Activated CD4-positive, alpha-beta T cell treated with anti-CD3 and anti-CD28 coated beads, Interleukin-2, amount 10 ng/mL, durations not matched to agents 24 days and 14 days (primary cell): ENCODE measurements at regions not wholly inside any gene's neighbourhood (a gene's known extent, or its start where the extent isn't known, plus 50 kb on each side); places are given as distances from the start of the nearest gene placed in this dataset.

ENCODE experiments used
- DNase-seq: peaks from one replicate; pipeline ENCODE4 v3.0.0; 2022
- H3K27ac Mint-ChIP-seq: one replicate; pipeline ENCODE4 v1.8.0; 2022; ENCODE audit warnings: mild to moderate bottlenecking, mixed read lengths
- H3K27me3 Mint-ChIP-seq: one replicate; pipeline ENCODE4 v1.8.0; 2022; ENCODE audit warnings: mixed read lengths
- H3K36me3 Mint-ChIP-seq: one replicate; pipeline ENCODE4 v1.8.0; 2022; ENCODE audit warnings: low read depth, mild to moderate bottlenecking, mixed read lengths
- H3K4me1 Mint-ChIP-seq: one replicate; pipeline ENCODE4 v1.8.0; 2021; ENCODE audit warnings: mixed read lengths
- H3K4me3 Mint-ChIP-seq: one replicate; pipeline ENCODE4 v1.8.0; 2022; ENCODE audit warnings: mild to moderate bottlenecking, moderate library complexity, mixed read lengths
- H3K9me3 Mint-ChIP-seq: one replicate; pipeline ENCODE4 v1.8.0; 2021; ENCODE audit warnings: mixed read lengths
- intact Hi-C: fragments of 100-400 bp; cut with micrococcal nuclease; formaldehyde crosslinking; loops from one replicate; pipeline ENCODE4 v1.15.1; 2023

- intact Hi-C loops = no loop called here
- DNase-seq = no peak
- peaks cover 5% of the 10 kb centered on the region for H3K9me3 Mint-ChIP-seq
- no peaks in the 10 kb centered on the region for H3K27me3 Mint-ChIP-seq
- no peaks in the 10 kb centered on the region for H3K36me3 Mint-ChIP-seq
- H3K27ac Mint-ChIP-seq = no peak overlapping the region
- H3K4me3 Mint-ChIP-seq = no peak overlapping the region
- H3K4me1 Mint-ChIP-seq = no peaks in the 10 kb centered on the region
These were observed 92.5 kb downstream of the MMUT start for GRCh38 chr6:49370518-49370917.

- Mint-ChIP-seq H3K36me3 (no peaks in the 10 kb centered on the region), H3K4me3 (no peak overlapping the region), H3K27ac (no peak overlapping the region), H3K4me1 (no peaks in the 10 kb centered on the region), H3K9me3 (peaks cover 5% of the 10 kb centered on the region), H3K27me3 (no peaks in the 10 kb centered on the region)
- intact Hi-C loops = no loop called here
- no peak for DNase-seq
These were observed 96.5 kb downstream of the MMUT start for GRCh38 chr6:49366539-49366938.

GRCh38 chr6:49348561-49348960 is 114.5 kb downstream of the MMUT start:
- Mint-ChIP-seq H3K27me3 (no peaks in the 10 kb centered on the region), H3K27ac (no peak overlapping the region), H3K36me3 (no peaks in the 10 kb centered on the region), H3K4me3 (no peak overlapping the region), H3K4me1 (no peaks in the 10 kb centered on the region), H3K9me3 (no peaks in the 10 kb centered on the region)
- intact Hi-C loops = no loop called here
- no peak for DNase-seq

- no peak overlapping the region for H3K27ac Mint-ChIP-seq
These were observed 120.6 kb downstream of the MMUT start for GRCh38 chr6:49342410-49342809.

GRCh38 chr6:49341869-49342268 is 121.2 kb downstream of the MMUT start:
- no peaks in the 10 kb centered on the region for H3K36me3 Mint-ChIP-seq
- no peaks in the 10 kb centered on the region for H3K9me3 Mint-ChIP-seq
- no peak overlapping the region for H3K27ac Mint-ChIP-seq
- no peak overlapping the region for H3K4me3 Mint-ChIP-seq
- intact Hi-C loops = no loop called here
- H3K27me3 Mint-ChIP-seq = no peaks in the 10 kb centered on the region
- no peaks in the 10 kb centered on the region for H3K4me1 Mint-ChIP-seq
- DNase-seq = no peak

More at GRCh38 chr6:49342410-49342809, 120.6 kb downstream of the MMUT start:
- Mint-ChIP-seq H3K4me1 (no peaks in the 10 kb centered on the region), H3K9me3 (no peaks in the 10 kb centered on the region), H3K36me3 (no peaks in the 10 kb centered on the region), H3K4me3 (no peak overlapping the region), H3K27me3 (no peaks in the 10 kb centered on the region)
- intact Hi-C loops = no loop called here
- DNase-seq = no peak

DNA sequence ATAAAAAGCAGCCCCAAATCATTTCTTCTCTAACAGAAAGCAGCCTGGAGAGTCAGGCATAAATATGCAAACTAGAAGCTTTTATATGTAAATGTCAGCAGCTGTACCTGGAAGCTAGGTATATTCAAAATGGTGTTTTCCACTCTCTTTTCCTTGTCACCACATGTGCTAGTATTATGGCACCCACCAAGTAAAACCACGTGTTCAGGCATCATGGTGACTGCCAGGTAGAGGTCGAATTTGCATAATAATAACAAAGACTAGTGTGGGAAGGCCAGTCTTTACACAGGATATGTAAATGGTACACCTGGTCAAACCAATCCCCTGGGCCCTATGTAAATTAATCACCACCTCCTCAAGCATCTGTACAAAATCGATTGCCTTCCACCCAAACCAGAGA is 124.0 kb downstream of the MMUT start:
- Mint-ChIP-seq H3K4me1 (no peaks in the 10 kb centered on the region), H3K9me3 (no peaks in the 10 kb centered on the region), H3K4me3 (no peak overlapping the region), H3K27me3 (no peaks in the 10 kb centered on the region), H3K27ac (no peak overlapping the region), H3K36me3 (no peaks in the 10 kb centered on the region)
- intact Hi-C loops = no loop called here
- no peak for DNase-seq

- Mint-ChIP-seq H3K27ac (no peak overlapping the region), H3K4me3 (no peak overlapping the region), H3K36me3 (no peaks in the 10 kb centered on the region), H3K27me3 (no peaks in the 10 kb centered on the region), H3K9me3 (no peaks in the 10 kb centered on the region), H3K4me1 (no peaks in the 10 kb centered on the region)
- no peak for DNase-seq
- intact Hi-C loops = no loop called here
These were observed 126.4 kb downstream of the MMUT start for GRCh38 chr6:49336514-49337131.

- H3K9me3 Mint-ChIP-seq = no peaks in the 10 kb centered on the region
- no peaks in the 10 kb centered on the region for H3K36me3 Mint-ChIP-seq
- intact Hi-C loops = no loop called here
- no peaks in the 10 kb centered on the region for H3K27me3 Mint-ChIP-seq
- no peaks in the 10 kb centered on the region for H3K4me1 Mint-ChIP-seq
- no peak for DNase-seq
- H3K27ac Mint-ChIP-seq = no peak overlapping the region
- H3K4me3 Mint-ChIP-seq = no peak overlapping the region
These were observed 129.5 kb downstream of the MMUT start for GRCh38 chr6:49333345-49334125.

DNA sequence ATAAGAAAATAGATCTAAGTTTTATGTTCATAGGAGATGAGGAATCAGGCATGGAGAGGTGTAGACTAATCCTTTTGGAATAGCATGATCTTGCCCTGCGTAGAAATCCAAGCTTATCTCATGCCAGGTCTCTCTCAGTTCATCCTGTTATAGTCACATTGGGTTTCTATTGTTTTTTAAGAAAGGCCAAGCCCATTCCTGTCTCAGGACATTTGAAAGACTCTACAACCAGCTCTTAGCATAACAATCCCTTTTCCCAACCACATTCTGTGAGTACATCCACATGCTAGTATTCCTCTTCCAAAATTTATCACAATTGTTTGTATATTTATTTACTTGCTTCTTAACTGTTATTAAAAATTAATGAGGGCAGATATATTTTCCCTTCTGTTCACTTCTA is 130.3 kb downstream of the MMUT start:
- no peaks in the 10 kb centered on the region for H3K36me3 Mint-ChIP-seq
- no peaks in the 10 kb centered on the region for H3K27me3 Mint-ChIP-seq
- no peaks in the 10 kb centered on the region for H3K9me3 Mint-ChIP-seq
- no peak overlapping the region for H3K27ac Mint-ChIP-seq
- H3K4me1 Mint-ChIP-seq = no peaks in the 10 kb centered on the region
- intact Hi-C loops = no loop called here
- H3K4me3 Mint-ChIP-seq = no peak overlapping the region
- no peak for DNase-seq

DNA sequence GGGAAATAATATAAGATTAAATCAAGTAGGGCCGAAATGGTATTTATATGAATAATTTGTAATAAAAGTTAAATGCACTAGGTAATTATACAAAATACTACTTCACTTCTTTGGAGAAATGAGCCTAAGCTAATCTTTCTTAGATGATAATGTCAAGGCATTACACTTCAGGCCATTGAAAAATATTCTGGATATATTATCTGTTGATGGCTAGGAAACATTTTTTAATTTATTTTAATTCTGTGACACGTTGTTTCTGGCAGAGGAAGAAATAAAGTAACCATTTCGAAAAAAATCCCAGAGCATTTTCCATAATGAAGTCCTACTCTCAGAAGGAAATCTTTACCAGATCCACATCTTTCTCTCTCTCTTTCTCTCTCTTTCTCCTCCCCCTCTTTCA is 133.9 kb downstream of the MMUT start:
- Mint-ChIP-seq H3K9me3 (no peaks in the 10 kb centered on the region), H3K27ac (no peak overlapping the region), H3K36me3 (no peaks in the 10 kb centered on the region), H3K4me1 (no peaks in the 10 kb centered on the region), H3K27me3 (no peaks in the 10 kb centered on the region), H3K4me3 (no peak overlapping the region)
- DNase-seq = no peak
- intact Hi-C loops = no loop called here

DNA sequence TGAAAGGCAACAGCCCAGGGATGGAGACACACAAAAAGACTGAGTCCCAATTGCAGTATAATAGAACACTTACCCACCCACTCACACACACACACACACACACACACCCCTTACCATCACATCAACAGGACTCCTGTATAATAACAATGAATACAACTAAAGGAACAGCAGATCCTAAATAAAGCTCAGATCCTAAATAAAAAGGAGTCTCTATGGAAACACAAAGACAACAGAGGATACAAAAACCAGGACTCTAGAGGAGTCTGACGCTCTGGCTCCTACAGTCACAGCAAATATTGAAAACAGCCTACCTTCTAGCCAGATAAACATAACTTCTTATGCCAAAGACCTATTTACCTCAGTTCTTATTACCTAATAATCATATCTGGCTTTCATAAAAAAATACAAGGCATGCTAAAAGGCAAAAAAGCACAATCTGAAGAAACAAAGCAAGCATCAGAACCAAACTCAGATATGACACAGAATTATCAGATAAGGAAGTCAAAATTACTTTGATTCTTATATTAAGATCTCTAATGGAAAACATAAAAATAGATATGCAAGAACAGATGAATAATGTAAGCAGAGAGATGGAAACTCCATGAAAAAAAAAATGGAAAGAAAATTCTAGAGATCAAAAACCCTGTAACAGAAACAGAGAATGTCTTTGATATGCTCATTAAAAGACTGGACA is 134.9 kb downstream of the MMUT start:
- intact Hi-C loops = no loop called here
- H3K4me1 Mint-ChIP-seq = no peaks in the 10 kb centered on the region
- H3K27me3 Mint-ChIP-seq = no peaks in the 10 kb centered on the region
- no peak overlapping the region for H3K4me3 Mint-ChIP-seq
- no peaks in the 10 kb centered on the region for H3K36me3 Mint-ChIP-seq
- no peaks in the 10 kb centered on the region for H3K9me3 Mint-ChIP-seq
- DNase-seq = no peak
- H3K27ac Mint-ChIP-seq = no peak overlapping the region

GRCh38 chr6:49327571-49327970 is 135.5 kb downstream of the MMUT start:
- Mint-ChIP-seq H3K4me3 (no peak overlapping the region), H3K27ac (no peak overlapping the region), H3K9me3 (no peaks in the 10 kb centered on the region), H3K36me3 (no peaks in the 10 kb centered on the region), H3K27me3 (no peaks in the 10 kb centered on the region), H3K4me1 (no peaks in the 10 kb centered on the region)
- no peak for DNase-seq
- intact Hi-C loops = no loop called here

DNA sequence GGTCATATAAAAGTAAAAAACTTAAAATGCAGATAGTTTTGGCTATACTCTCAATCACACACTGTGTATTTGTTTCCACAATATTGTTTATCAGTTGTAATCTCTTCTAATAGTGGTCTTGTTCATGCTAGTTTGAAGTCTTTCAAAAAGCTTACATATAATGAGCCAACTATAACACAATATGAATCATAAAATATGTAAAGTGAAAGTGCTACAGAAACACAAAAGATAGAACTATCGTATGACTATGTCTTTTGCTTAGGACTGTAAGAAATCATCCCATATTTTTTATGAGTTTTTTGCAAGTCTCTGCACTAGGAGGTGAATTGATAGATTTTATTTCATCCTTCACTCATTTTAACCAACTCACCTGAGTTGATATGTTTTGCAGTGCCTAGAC is 136.0 kb downstream of the MMUT start:
- intact Hi-C loops = no loop called here
- Mint-ChIP-seq H3K27ac (no peak overlapping the region), H3K9me3 (no peaks in the 10 kb centered on the region), H3K27me3 (no peaks in the 10 kb centered on the region), H3K36me3 (no peaks in the 10 kb centered on the region), H3K4me3 (no peak overlapping the region), H3K4me1 (no peaks in the 10 kb centered on the region)
- no peak for DNase-seq

- H3K27ac Mint-ChIP-seq = no peak overlapping the region
- intact Hi-C loops = no loop called here
These were observed 136.7 kb downstream of the MMUT start for GRCh38 chr6:49326347-49326746.

More at GRCh38 chr6:49326347-49326746, 136.7 kb downstream of the MMUT start:
- Mint-ChIP-seq H3K36me3 (no peaks in the 10 kb centered on the region), H3K9me3 (no peaks in the 10 kb centered on the region), H3K4me3 (no peak overlapping the region), H3K4me1 (no peaks in the 10 kb centered on the region), H3K27me3 (no peaks in the 10 kb centered on the region)
- DNase-seq = no peak
